Neural cell (in vitro differentiated cells): ENCODE measurements at regions not wholly inside any gene's neighbourhood (a gene's known extent, or its start where the extent isn't known, plus 50 kb on each side); places are given as distances from the start of the nearest gene placed in this dataset.

Experiments
- H2AFZ ChIP-seq: fragments of 200-600, 300-800 bp; sonication (generic), shearing (Covaris generic); 2 replicates; pipeline ENCODE4 v1.6.0; 2014; ENCODE audit warnings: low read depth, mild to moderate bottlenecking, antibody characterized with exemption, low read length, moderate library complexity
- H3F3A ChIP-seq: fragments of 200-600 bp; shearing (Covaris generic); 2 replicates; pipeline ENCODE4 v1.6.1; 2016; ENCODE audit warnings: mild to moderate bottlenecking, moderate library complexity, mixed read lengths, antibody characterized with exemption, low read length; ENCODE audit not compliant: insufficient read depth, poor library complexity, severe bottlenecking
- H3K27ac ChIP-seq: fragments of 200-600, 300-800 bp; sonication (generic), shearing (Covaris generic); 2 replicates; pipeline ENCODE4 v1.5.1; 2014; ENCODE audit warnings: mild to moderate bottlenecking, low read length, moderate library complexity
- H3K27me3 ChIP-seq: fragments of 300-800, 200-600 bp; sonication (generic), shearing (Covaris generic); 2 replicates; pipeline ENCODE4 v1.6.0; 2014; ENCODE audit warnings: mild to moderate bottlenecking, low read depth, low read length, moderate library complexity; ENCODE audit not compliant: insufficient read depth
- H3K36me3 ChIP-seq: fragments of 300-800, 200-600 bp; sonication (generic), shearing (Covaris generic); 2 replicates; pipeline ENCODE4 v1.5.1; 2014; ENCODE audit warnings: mild to moderate bottlenecking, antibody characterized with exemption, low read length, moderate library complexity; ENCODE audit not compliant: insufficient read depth
- H3K4me2 ChIP-seq: fragments of 300-800, 200-600 bp; sonication (generic), shearing (Covaris generic); 2 replicates; pipeline ENCODE4 v1.6.0; 2014; ENCODE audit warnings: mild to moderate bottlenecking, low read length
- H3K4me3 ChIP-seq: fragments of 300-800, 200-600 bp; sonication (generic), shearing (Covaris generic); 2 replicates; pipeline ENCODE4 v1.5.1; 2014; ENCODE audit warnings: mild to moderate bottlenecking, low read length, moderate library complexity
- H3K79me2 ChIP-seq: fragments of 200-600 bp; shearing (Covaris generic); replicated peaks from 2 replicates; pipeline ENCODE4 v1.6.0; 2014; ENCODE audit warnings: mild to moderate bottlenecking, low read length, moderate library complexity; ENCODE audit not compliant: insufficient read depth
- H3K9ac ChIP-seq: fragments of 300-800, 200-600 bp; sonication (generic), shearing (Covaris generic); 2 replicates; pipeline ENCODE4 v1.6.1; 2016; ENCODE audit warnings: mild to moderate bottlenecking, low read length, mixed read lengths
- H3K9me2 ChIP-seq: fragments of 200-600 bp; shearing (Covaris generic); 2 replicates; pipeline ENCODE4 v1.6.1; 2016; ENCODE audit warnings: mild to moderate bottlenecking, low read length, mixed read lengths; ENCODE audit not compliant: insufficient read depth
- H3K9me3 ChIP-seq: fragments of 200-600, 300-800 bp; sonication (generic), shearing (Covaris generic); 2 replicates; pipeline ENCODE4 v1.6.1; 2016; ENCODE audit warnings: mild to moderate bottlenecking, mixed run types, low read length, moderate library complexity, mixed read lengths
- H4K20me1 ChIP-seq: fragments of 200-600 bp; shearing (Covaris generic); 2 replicates; pipeline ENCODE4 v1.6.1; 2016; ENCODE audit warnings: mild to moderate bottlenecking, mixed run types; ENCODE audit not compliant: insufficient read depth
- EP300 ChIP-seq: fragments of 450-650 bp; conservative IDR thresholded peaks from 2 replicates; pipeline ENCODE4 v1.6.1; 2014; ENCODE audit warnings: antibody characterized with exemption, mild to moderate bottlenecking, moderate library complexity; ENCODE audit not compliant: poor library complexity, severe bottlenecking
- EZH2 ChIP-seq: fragments of 200-600, 300-800 bp; shearing (Covaris generic), sonication (generic); IDR thresholded peaks from 2 replicates; pipeline ENCODE4 v1.6.1; 2014; ENCODE audit warnings: antibody characterized with exemption, low read length, borderline replicate concordance, mild to moderate bottlenecking; ENCODE audit not compliant: insufficient read depth, poor library complexity, severe bottlenecking
- MXI1 ChIP-seq: fragments of 450-650 bp; conservative IDR thresholded peaks from 2 replicates; pipeline ENCODE4 v1.6.1; 2014; ENCODE audit warnings: antibody characterized with exemption, mild to moderate bottlenecking; ENCODE audit not compliant: poor library complexity, severe bottlenecking
- POLR2AphosphoS5 ChIP-seq: IDR thresholded peaks from 2 replicates; pipeline ENCODE4 v1.6.1; 2012
- RAD21 ChIP-seq: fragments of 450-650 bp; conservative IDR thresholded peaks from 2 replicates; pipeline ENCODE4 v1.6.1; 2014; ENCODE audit warnings: antibody characterized with exemption, mild to moderate bottlenecking, moderate library complexity
- REST ChIP-seq: IDR thresholded peaks from 2 replicates; pipeline ENCODE4 v1.6.1; 2012; ENCODE audit warnings: borderline replicate concordance
- SMC3 ChIP-seq: fragments of 450-650 bp; conservative IDR thresholded peaks from 2 replicates; pipeline ENCODE4 v1.6.1; 2014; ENCODE audit warnings: antibody characterized with exemption, mild to moderate bottlenecking, moderate library complexity; ENCODE audit not compliant: poor library complexity
- TAF1 ChIP-seq: IDR thresholded peaks from 2 replicates; pipeline ENCODE4 v1.6.1; 2012; ENCODE audit warnings: low read depth
- TF ChIP-seq, protein P1 (sequence below): fragments of 450-650 bp; IDR thresholded peaks from 2 replicates; pipeline ENCODE4 v1.5.1; 2014; ENCODE audit warnings: antibody characterized with exemption, mild to moderate bottlenecking, moderate library complexity; ENCODE audit not compliant: poor library complexity, severe bottlenecking

DNA sequence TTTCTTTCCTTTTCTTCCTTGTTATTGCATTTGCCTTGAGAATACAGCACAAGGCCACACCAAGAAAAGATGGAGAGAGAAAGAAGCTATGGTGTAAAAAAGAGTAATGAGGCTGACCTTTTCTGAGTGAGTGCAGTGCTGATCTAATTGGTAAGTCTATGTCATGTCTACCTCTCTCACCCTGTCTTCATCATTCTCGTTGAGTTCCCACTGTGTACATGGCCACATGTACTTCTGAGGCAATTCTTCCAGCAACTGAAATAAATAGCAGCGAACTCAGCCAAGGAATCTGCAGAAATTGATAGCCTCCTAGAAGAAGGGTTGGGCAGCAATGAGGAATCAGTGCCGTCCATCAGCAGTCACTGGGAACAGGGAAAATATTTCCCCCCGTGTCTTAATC lies 367.2 kb upstream of the SPTLC3 start:
- H3K4me3 ChIP-seq, result no peak overlapping the region
- H3K27ac ChIP-seq, result no peak overlapping the region
- H3K4me2 ChIP-seq, result no peak overlapping the region
- no peak overlapping the region for H3K9ac ChIP-seq
- H3K79me2 ChIP-seq, result no peaks in the 10 kb centered on the region
- H3K9me2 ChIP-seq, result no peaks in the 10 kb centered on the region
- no peaks in the 10 kb centered on the region for H3K36me3 ChIP-seq
- TF ChIP-seq EP300, result no peak
- TF ChIP-seq REST, result no peak
- no peak for TF ChIP-seq SMC3
- TF ChIP-seq TAF1, result no peak
- no peak for TF ChIP-seq MXI1
- TF ChIP-seq EZH2, result no peak
- TF ChIP-seq RAD21, result no peak
- TF ChIP-seq POLR2AphosphoS5, result no peak
- TF ChIP-seq, protein P1, sequence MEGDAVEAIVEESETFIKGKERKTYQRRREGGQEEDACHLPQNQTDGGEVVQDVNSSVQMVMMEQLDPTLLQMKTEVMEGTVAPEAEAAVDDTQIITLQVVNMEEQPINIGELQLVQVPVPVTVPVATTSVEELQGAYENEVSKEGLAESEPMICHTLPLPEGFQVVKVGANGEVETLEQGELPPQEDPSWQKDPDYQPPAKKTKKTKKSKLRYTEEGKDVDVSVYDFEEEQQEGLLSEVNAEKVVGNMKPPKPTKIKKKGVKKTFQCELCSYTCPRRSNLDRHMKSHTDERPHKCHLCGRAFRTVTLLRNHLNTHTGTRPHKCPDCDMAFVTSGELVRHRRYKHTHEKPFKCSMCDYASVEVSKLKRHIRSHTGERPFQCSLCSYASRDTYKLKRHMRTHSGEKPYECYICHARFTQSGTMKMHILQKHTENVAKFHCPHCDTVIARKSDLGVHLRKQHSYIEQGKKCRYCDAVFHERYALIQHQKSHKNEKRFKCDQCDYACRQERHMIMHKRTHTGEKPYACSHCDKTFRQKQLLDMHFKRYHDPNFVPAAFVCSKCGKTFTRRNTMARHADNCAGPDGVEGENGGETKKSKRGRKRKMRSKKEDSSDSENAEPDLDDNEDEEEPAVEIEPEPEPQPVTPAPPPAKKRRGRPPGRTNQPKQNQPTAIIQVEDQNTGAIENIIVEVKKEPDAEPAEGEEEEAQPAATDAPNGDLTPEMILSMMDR, result no peak
- H3K9me3 ChIP-seq, result no peaks in the 10 kb centered on the region
- no peaks in the 10 kb centered on the region for H3K27me3 ChIP-seq
- no peak overlapping the region for H2AFZ ChIP-seq
- H3F3A ChIP-seq, result no peaks in the 10 kb centered on the region
- H4K20me1 ChIP-seq, result no peaks in the 10 kb centered on the region

- Histone ChIP-seq H3K27ac (no peak overlapping the region), H3K27me3 (no peaks in the 10 kb centered on the region), H3K79me2 (no peaks in the 10 kb centered on the region), H3K9me3 (no peaks in the 10 kb centered on the region), H4K20me1 (no peaks in the 10 kb centered on the region), H3K9ac (no peak overlapping the region), H3K9me2 (no peaks in the 10 kb centered on the region), H3K4me3 (no peak overlapping the region), H3F3A (no peaks in the 10 kb centered on the region), H3K36me3 (no peaks in the 10 kb centered on the region), H2AFZ (no peak overlapping the region), H3K4me2 (no peak overlapping the region)
- no peak for TF ChIP-seq EP300
- TF ChIP-seq POLR2AphosphoS5, result no peak
- no peak for TF ChIP-seq REST
- no peak for TF ChIP-seq SMC3
- TF ChIP-seq TAF1, result no peak
- TF ChIP-seq, protein P1, result no peak
- TF ChIP-seq EZH2, result no peak
- no peak for TF ChIP-seq MXI1
- TF ChIP-seq RAD21, result no peak
Observed at GRCh38 chr20:12644461-12644860, 364.3 kb upstream of the SPTLC3 start.
